ENCODE measurements at regions not wholly inside any gene's neighbourhood (a gene's known extent, or its start where the extent isn't known, plus 50 kb on each side); places are given as distances from the start of the nearest gene placed in this dataset.

GRCh38 chr5:36523926-36524325 is 82.5 kb upstream of the SLC1A3 start:
- H3K27ac ChIP-seq (replicated peaks), result no peak overlapping the region
- H3K27me3 ChIP-seq (ENCODE audit: insufficient read depth, poor library complexity, severe bottlenecking), result no peaks in the 10 kb centered on the region
- no peak overlapping the region for H3K4me3 ChIP-seq (replicated peaks; ENCODE audit: insufficient read depth, low read length)
- DNase-seq (ENCODE audit: low read depth in 1 of 2, low spot score in 1 of 2), result no peak
- TF ChIP-seq, protein P1, sequence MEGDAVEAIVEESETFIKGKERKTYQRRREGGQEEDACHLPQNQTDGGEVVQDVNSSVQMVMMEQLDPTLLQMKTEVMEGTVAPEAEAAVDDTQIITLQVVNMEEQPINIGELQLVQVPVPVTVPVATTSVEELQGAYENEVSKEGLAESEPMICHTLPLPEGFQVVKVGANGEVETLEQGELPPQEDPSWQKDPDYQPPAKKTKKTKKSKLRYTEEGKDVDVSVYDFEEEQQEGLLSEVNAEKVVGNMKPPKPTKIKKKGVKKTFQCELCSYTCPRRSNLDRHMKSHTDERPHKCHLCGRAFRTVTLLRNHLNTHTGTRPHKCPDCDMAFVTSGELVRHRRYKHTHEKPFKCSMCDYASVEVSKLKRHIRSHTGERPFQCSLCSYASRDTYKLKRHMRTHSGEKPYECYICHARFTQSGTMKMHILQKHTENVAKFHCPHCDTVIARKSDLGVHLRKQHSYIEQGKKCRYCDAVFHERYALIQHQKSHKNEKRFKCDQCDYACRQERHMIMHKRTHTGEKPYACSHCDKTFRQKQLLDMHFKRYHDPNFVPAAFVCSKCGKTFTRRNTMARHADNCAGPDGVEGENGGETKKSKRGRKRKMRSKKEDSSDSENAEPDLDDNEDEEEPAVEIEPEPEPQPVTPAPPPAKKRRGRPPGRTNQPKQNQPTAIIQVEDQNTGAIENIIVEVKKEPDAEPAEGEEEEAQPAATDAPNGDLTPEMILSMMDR (IDR thresholded peaks at IDR 0.05; ENCODE audit: insufficient read depth, low read length), result no peak
- TF ChIP-seq REST (IDR thresholded peaks at IDR 0.05; ENCODE audit: insufficient replicate concordance, low read depth) (no peak), POLR2AphosphoS5 (IDR thresholded peaks at IDR 0.05; ENCODE audit: low read depth) (no peak), GABPA (IDR thresholded peaks at IDR 0.05; ENCODE audit: low read depth) (no peak), SPI1 (IDR thresholded peaks at IDR 0.05; ENCODE audit: borderline replicate concordance, low read depth) (no peak)

DNA sequence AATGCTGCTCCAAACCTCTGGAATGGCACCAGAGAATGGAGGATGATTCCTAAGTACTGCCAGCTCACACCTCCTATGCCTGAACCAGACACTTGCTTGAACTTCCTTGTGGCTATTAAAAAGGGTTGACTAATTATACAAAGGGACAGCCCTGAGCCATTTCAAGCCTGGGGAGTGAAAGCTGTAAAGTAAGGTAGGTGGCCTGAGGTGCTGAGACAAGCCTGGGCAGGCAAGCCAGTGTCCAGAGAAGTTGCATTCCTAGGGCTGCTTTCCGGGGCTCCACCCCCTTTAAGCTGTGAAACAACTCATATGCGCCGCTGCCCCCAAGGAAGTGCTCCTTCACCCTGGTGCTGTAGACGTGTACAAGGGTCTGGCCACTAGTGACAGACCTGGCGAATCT is 79.9 kb upstream of the SLC1A3 start:
- H3K27me3 ChIP-seq (ENCODE audit: insufficient read depth, poor library complexity, severe bottlenecking), result no peaks in the 10 kb centered on the region
- H3K27ac ChIP-seq (replicated peaks), result no peak overlapping the region
- DNase-seq (ENCODE audit: low read depth in 1 of 2, low spot score in 1 of 2), result no peak
- no peak overlapping the region for H3K4me3 ChIP-seq (replicated peaks; ENCODE audit: insufficient read depth, low read length)
- TF ChIP-seq GABPA (IDR thresholded peaks at IDR 0.05; ENCODE audit: low read depth), result no peak
- TF ChIP-seq, protein P1 (IDR thresholded peaks at IDR 0.05; ENCODE audit: insufficient read depth, low read length), result no peak
- TF ChIP-seq SPI1 (IDR thresholded peaks at IDR 0.05; ENCODE audit: borderline replicate concordance, low read depth), result no peak

GRCh38 chr5:36528588-36528987 is 77.8 kb upstream of the SLC1A3 start:
- H3K27ac ChIP-seq (replicated peaks), result peak overlapping the region; percentile 9; the same call in 1 of the 2 replicates
- no peaks in the 10 kb centered on the region for H3K27me3 ChIP-seq (ENCODE audit: insufficient read depth, poor library complexity, severe bottlenecking)
- no peak overlapping the region for H3K4me3 ChIP-seq (replicated peaks; ENCODE audit: insufficient read depth, low read length)
- DNase-seq (ENCODE audit: low read depth in 1 of 2, low spot score in 1 of 2), result no peak
- TF ChIP-seq GABPA (IDR thresholded peaks at IDR 0.05; ENCODE audit: low read depth) (no peak), SPI1 (IDR thresholded peaks at IDR 0.05; ENCODE audit: borderline replicate concordance, low read depth) (no peak), POLR2AphosphoS5 (IDR thresholded peaks at IDR 0.05; ENCODE audit: low read depth) (no peak), REST (IDR thresholded peaks at IDR 0.05; ENCODE audit: insufficient replicate concordance, low read depth) (no peak)
- TF ChIP-seq, protein P1 (IDR thresholded peaks at IDR 0.05; ENCODE audit: insufficient read depth, low read length), result no peak

GRCh38 chr5:36529142-36529541 is 77.3 kb upstream of the SLC1A3 start:
- Histone ChIP-seq H3K4me3 (replicated peaks; ENCODE audit: insufficient read depth, low read length) (no peak overlapping the region), H3K27me3 (ENCODE audit: insufficient read depth, poor library complexity, severe bottlenecking) (no peaks in the 10 kb centered on the region), H3K27ac (replicated peaks) (peak overlapping the region; percentile 9; the same call in 1 of the 2 replicates)
- peak in 1 of 2 experiments; percentile 70 for DNase-seq (ENCODE audit: low read depth in 1 of 2, low spot score in 1 of 2)
- TF ChIP-seq REST (IDR thresholded peaks at IDR 0.05; ENCODE audit: insufficient replicate concordance, low read depth) (no peak), SPI1 (IDR thresholded peaks at IDR 0.05; ENCODE audit: borderline replicate concordance, low read depth) (peak; percentile 81; the same call in 1 of the 2 replicates), POLR2AphosphoS5 (IDR thresholded peaks at IDR 0.05; ENCODE audit: low read depth) (no peak)
- TF ChIP-seq, protein P1 (IDR thresholded peaks at IDR 0.05; ENCODE audit: insufficient read depth, low read length), result no peak

All from HL-60 (cell line).